Adrenal gland (tissue), 9 donors: ENCODE measurements at regions not wholly inside any gene's neighbourhood (a gene's known extent, or its start where the extent isn't known, plus 50 kb on each side); places are given as distances from the start of the nearest gene placed in this dataset.

Experiments used
- DNase-seq, 7 donors: peaks; one replicate each; pipeline ENCODE4 v3.0.0-alpha.2; 2019 to 2020
- H3K27ac ChIP-seq, 5 donors: fragments of 200-600 bp; sonication (generic) in 4 of 5; 1 replicate in 3 of 5; 2 replicates in 2 of 5; pipeline versions ENCODE4 v1.5.1 to v1.8.0; 2016 to 2020; ENCODE audit warnings: mild to moderate bottlenecking in 1 of 5
- H3K27me3 ChIP-seq: fragments of 200-600 bp; 2 replicates; pipeline ENCODE4 v1.8.0; 2021
- H3K36me3 ChIP-seq, 2 donors: fragments of 200-600 bp; replicated peaks in 1 of 2; 1 replicate in 1 of 2; 2 replicates in 1 of 2; pipeline versions ENCODE4 v1.5.1 to v1.8.0; 2018 to 2022
- H3K4me1 ChIP-seq, 2 donors: fragments of 200-600 bp; replicated peaks in 1 of 2; 1 replicate in 1 of 2; 2 replicates in 1 of 2; pipeline versions ENCODE4 v1.5.1 to v1.8.0; 2018 to 2021
- H3K4me3 ChIP-seq, 4 donors: fragments of 200-600 bp; sonication (generic) in 3 of 4; one replicate each; pipeline ENCODE4 v1.5.1; 2016 to 2018
- H3K9me3 ChIP-seq, 3 donors: fragments of 200-600 bp; sonication (generic) in 1 of 3; replicated peaks in 1 of 3; 1 replicate in 2 of 3; 2 replicates in 1 of 3; pipeline versions ENCODE4 v1.5.1 to v1.8.0; 2016 to 2021
- POLR2A ChIP-seq, 2 donors: fragments of 450-650 bp; IDR thresholded peaks; one replicate each; pipeline ENCODE4 v1.6.1; 2017; ENCODE audit warnings: antibody characterized with exemption in 2 of 2, mild to moderate bottlenecking in 2 of 2, moderate library complexity in 1 of 2
- WGBS, 4 donors: extraction: QIAGEN DNeasy Blood & Tissue Kit in 2 of 4; methylation state at CpG; one replicate each; pipeline versions ENCODE4 v1.1.5 to v1.1.7; 2013 to 2017; 5-methylcytosine and 5-hydroxymethylcytosine counted together
- intact Hi-C, 2 donors: fragments of 100-400 bp; cut with DNase I; formaldehyde crosslinking; loops; one replicate each; pipeline versions ENCODE4 v1.14.1 to v1.15.0; 2022 to 2023
- TF ChIP-seq, protein P1 (sequence below), 6 experiments: fragments of 450-650 bp in 4 of 6; fragments of 200-600 bp in 2 of 6; sonication (generic) in 1 of 6; IDR thresholded peaks; 1 replicate in 5 of 6; 2 replicates in 1 of 6; pipeline versions ENCODE4 v1.5.1 to v1.8.0; 2016 to 2021; ENCODE audit warnings: antibody characterized with exemption in 6 of 6, mild to moderate bottlenecking in 2 of 6, moderate library complexity in 1 of 6
- donor health status: healthy with polysubstance abuse.
- donor health status: Bipolar disorder and iron deficiency.
- donor health status: DM: yes; HTN: yes; CAD: no.
- donor health status: DM: no; HTN: no; CAD: no.
- donor health status: DM: no; HTN: no; CAD: no.

DNA sequence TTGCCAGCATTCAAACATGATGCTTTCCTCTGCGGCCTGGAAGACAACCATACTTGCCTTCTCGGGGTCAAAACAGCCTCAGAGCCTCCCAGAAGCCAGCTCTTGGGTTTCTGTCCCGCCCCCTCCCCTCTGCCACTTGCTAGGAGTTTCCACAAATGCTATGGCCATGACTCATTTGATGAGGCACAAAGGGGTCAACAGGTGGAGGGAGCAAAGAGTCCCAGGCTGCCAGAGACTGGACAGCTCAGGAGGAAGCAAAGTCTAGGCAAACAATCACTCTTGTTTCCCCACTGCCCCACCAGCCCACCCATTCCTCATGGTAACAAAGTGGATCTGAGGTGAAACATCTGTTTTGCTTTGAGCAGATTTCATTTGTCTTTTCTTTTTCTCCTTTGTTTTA is 551.1 kb downstream of the TNS1 start:
- 77 to 95% (median 87%) methylated on average over 2 to 3 of the region's 3 CpGs for WGBS, 4 donors
- TF ChIP-seq POLR2A (IDR thresholded peaks at IDR 0.05) = no peak
- DNase-seq = peak in 6 of 7 donors; percentile 21 to 63 (median 53)
- no peaks in the 10 kb centered on the region for H3K36me3 ChIP-seq
- no peak overlapping the region for H3K27ac ChIP-seq
- no peaks in the 10 kb centered on the region for H3K27me3 ChIP-seq
- no peaks in the 10 kb centered on the region for H3K9me3 ChIP-seq
- intact Hi-C loops = no loop called here
- H3K4me3 ChIP-seq = no peak overlapping the region
- H3K4me1 ChIP-seq = peaks cover 6 to 10% of the 10 kb centered on the region in 2 donors

DNA sequence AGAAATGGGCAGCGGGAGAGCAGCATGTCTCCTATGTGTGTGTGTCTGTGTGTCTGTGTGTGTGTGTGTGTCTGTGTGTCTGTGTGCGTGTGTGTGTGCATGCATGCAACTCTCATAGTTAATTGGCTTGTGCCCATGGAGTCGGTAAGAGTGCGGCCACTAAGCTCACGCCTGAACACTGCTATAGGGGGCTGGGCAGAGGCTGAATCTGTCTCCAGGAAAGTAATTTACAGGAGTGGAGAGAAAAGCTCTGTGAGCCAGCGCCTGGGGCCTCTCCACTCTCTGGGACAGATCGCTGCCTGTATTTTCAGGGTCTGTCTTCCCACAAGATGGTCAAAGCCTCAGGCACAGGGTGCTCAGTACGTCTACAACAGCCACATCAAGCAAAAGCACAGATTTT is 553.4 kb downstream of the TNS1 start:
- Histone ChIP-seq H3K9me3 (no peaks in the 10 kb centered on the region), H3K27ac (no peak overlapping the region), H3K27me3 (no peaks in the 10 kb centered on the region), H3K4me3 (no peak overlapping the region), H3K4me1 (peaks cover 6 to 10% of the 10 kb centered on the region in 2 donors), H3K36me3 (no peaks in the 10 kb centered on the region)
- intact Hi-C loops = no loop called here
- TF ChIP-seq, protein P1, sequence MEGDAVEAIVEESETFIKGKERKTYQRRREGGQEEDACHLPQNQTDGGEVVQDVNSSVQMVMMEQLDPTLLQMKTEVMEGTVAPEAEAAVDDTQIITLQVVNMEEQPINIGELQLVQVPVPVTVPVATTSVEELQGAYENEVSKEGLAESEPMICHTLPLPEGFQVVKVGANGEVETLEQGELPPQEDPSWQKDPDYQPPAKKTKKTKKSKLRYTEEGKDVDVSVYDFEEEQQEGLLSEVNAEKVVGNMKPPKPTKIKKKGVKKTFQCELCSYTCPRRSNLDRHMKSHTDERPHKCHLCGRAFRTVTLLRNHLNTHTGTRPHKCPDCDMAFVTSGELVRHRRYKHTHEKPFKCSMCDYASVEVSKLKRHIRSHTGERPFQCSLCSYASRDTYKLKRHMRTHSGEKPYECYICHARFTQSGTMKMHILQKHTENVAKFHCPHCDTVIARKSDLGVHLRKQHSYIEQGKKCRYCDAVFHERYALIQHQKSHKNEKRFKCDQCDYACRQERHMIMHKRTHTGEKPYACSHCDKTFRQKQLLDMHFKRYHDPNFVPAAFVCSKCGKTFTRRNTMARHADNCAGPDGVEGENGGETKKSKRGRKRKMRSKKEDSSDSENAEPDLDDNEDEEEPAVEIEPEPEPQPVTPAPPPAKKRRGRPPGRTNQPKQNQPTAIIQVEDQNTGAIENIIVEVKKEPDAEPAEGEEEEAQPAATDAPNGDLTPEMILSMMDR (IDR thresholded peaks at IDR 0.05) = no peak
- TF ChIP-seq POLR2A (IDR thresholded peaks at IDR 0.05) = no peak
- DNase-seq = no peak
- WGBS, 4 donors = 81 to 95% (median 92%) methylated on average over 6 to 8 of the region's 8 CpGs

DNA sequence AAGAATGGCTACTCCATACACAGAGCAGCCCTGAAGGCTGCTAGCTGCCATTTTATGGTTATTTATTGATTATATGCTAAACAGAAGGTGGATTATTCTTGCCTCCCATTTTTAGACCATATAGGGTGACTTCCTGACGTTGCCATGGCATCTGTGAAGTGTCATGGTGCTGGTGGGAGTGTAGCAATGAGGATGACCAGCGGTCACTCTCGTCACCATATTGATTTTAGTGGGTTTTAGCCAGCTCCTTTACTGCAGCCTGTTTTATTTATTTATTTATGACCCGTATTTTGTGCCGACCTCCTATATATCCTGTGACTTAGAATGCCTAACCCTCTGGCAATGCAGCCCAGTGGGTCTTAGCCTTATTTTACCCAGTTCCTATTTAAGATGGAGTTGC is 553.9 kb downstream of the TNS1 start:
- Histone ChIP-seq H3K9me3 (no peaks in the 10 kb centered on the region), H3K4me1 (peaks cover 6 to 10% of the 10 kb centered on the region in 2 donors), H3K27me3 (no peaks in the 10 kb centered on the region), H3K27ac (no peak overlapping the region), H3K4me3 (no peak overlapping the region), H3K36me3 (no peaks in the 10 kb centered on the region)
- intact Hi-C loops = no loop called here
- DNase-seq = no peak
- 92 to 98% (median 97%) methylated on average over 5 of the region's 5 CpGs for WGBS, 4 donors
- no peak for TF ChIP-seq POLR2A (IDR thresholded peaks at IDR 0.05)
- TF ChIP-seq, protein P1 (IDR thresholded peaks at IDR 0.05) = no peak

DNA sequence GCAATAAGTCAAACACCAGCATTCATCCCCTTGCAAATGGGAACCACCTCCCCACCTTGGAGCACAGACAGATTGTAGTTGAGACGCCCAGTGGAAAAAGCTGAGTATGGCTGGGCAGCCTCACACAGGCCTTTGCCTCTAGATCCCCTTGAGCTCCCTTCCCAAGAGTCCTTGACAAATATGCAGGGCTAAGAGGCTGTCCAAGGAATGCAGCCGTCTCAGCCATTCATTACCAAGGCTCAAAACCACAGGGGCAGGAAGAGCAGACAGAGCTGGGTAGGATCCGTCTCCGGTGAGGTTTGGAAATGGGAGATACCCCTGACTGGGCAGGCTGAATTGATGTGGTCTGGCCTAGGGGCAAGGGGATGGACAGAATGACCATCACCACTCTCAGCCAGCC is 557.1 kb downstream of the TNS1 start:
- H3K27ac ChIP-seq = no peak overlapping the region
- H3K4me1 ChIP-seq = no peaks in the 10 kb centered on the region
- H3K27me3 ChIP-seq = no peaks in the 10 kb centered on the region
- H3K36me3 ChIP-seq = no peaks in the 10 kb centered on the region
- DNase-seq = no peak
- intact Hi-C loops = no loop called here
- H3K4me3 ChIP-seq = no peak overlapping the region
- 68 to 89% (median 80%) methylated on average over 1 to 4 of the region's 4 CpGs for WGBS, 4 donors
- TF ChIP-seq, protein P1 (IDR thresholded peaks at IDR 0.05) = no peak
- no peak for TF ChIP-seq POLR2A (IDR thresholded peaks at IDR 0.05)
- no peaks in the 10 kb centered on the region for H3K9me3 ChIP-seq

DNA sequence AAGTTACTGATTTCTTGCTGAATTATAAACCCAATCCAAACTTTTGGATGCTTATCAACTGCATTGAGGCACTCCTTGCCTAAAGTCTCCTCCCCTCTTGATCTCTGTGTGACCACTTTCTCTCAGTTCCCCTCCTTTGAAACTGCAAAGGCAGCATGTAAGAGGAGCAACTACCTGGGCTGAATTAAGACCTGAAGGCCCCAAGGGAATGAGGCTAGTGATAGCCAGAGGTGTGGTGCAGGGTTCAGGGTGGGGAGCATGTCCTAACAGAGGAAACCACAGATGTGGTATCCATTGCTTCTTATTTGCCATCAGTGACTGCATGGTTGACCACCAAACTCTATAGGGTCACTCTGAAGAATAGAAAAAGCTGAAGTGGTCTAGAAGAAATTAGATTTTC is 557.9 kb downstream of the TNS1 start:
- no peaks in the 10 kb centered on the region for H3K27me3 ChIP-seq
- H3K27ac ChIP-seq = no peak overlapping the region
- peaks cover 0 to 7% of the 10 kb centered on the region in 2 donors for H3K4me1 ChIP-seq
- no peaks in the 10 kb centered on the region for H3K9me3 ChIP-seq
- no peak for DNase-seq
- no peak overlapping the region for H3K4me3 ChIP-seq
- TF ChIP-seq POLR2A (IDR thresholded peaks at IDR 0.05) = no peak
- TF ChIP-seq, protein P1 (IDR thresholded peaks at IDR 0.05) = no peak
- intact Hi-C loops = no loop called here
- no peaks in the 10 kb centered on the region for H3K36me3 ChIP-seq
